NCI-H2081 treated with DMSO at 0.1 percent for 48 hours (cell line): ENCODE measurements at regions not wholly inside any gene's neighbourhood (a gene's known extent, or its start where the extent isn't known, plus 50 kb on each side); places are given as distances from the start of the nearest gene placed in this dataset.

Experiments
- DNase-seq: peaks from one replicate; lab custom pipeline; 2025; lab: John Stamatoyannopoulos, UW

GRCh38 chr16:6377956-6378355 lies 954.7 kb upstream of the RBFOX1 start:
- no peak for DNase-seq

GRCh38 chr16:6375465-6376075 lies 957.1 kb upstream of the RBFOX1 start:
- DNase-seq: no peak

DNA sequence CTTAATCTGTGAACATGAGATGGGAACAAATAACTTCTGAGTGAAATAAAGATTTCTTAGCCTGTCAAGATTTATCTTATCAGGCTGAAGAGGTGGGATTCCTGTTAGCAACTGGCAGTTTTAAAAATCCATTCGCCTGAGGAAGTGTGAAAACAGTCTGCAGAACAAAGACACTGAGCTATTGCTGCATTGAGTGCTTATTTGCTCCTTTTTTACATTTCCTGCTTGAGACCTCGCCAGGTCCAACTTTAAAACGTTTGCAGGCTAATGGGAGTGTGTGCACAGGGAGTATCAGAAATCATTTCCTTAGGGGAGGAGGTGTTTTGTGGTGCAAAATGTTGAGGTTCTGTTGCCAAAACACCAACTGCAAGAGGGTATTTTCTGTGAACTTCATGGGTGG lies 957.8 kb upstream of the RBFOX1 start:
- DNase-seq: no peak

GRCh38 chr16:6364846-6365245 lies 967.8 kb upstream of the RBFOX1 start:
- DNase-seq: no peak

GRCh38 chr16:6363896-6364607 lies 968.6 kb upstream of the RBFOX1 start:
- DNase-seq: no peak

DNA sequence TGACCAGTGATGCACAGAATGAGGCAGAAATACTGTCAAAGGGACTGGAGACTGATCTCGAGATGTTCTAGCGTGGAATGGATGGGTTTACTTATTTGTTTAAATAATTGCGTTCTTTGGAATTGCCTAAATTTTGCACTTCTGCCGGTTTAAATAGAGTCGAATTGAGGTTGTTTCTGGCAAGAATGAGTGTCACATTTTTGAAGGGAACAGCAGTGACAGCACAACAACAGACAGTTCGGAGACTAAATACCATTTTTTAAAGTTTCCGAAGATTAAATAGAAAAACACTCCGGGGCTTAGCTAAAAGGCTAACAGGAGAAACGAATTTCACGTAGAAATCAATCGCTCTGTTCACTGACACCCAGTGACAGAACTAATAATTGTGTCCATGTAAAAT lies 969.2 kb upstream of the RBFOX1 start:
- no peak for DNase-seq

- DNase-seq: peak; percentile 3
Observed at GRCh38 chr16:6362321-6362720, 970.3 kb upstream of the RBFOX1 start.

- DNase-seq: no peak
Observed at GRCh38 chr16:6360641-6361040, 972.0 kb upstream of the RBFOX1 start.

DNA sequence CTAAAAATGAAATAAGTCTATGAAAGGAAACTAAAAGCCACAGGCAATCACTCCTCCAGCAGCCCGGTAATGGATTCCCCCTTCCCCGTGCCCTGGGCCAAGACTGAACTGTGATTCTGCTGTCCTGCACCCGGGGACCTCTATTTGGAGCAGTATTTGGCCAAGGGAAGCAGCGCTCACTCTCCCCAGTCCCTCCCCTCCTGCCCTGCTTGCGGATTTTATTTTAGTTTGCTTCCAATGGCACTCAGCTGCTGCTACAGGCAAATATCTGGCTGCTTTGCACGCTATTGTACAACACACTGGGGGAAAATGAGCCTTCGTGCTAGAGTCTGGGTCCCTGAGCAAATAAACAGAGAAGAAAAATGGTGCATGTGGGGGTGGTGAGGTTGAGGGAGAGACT lies 975.7 kb upstream of the RBFOX1 start:
- no peak for DNase-seq

GRCh38 chr16:6349725-6350124 lies 982.9 kb upstream of the RBFOX1 start:
- DNase-seq: no peak

DNA sequence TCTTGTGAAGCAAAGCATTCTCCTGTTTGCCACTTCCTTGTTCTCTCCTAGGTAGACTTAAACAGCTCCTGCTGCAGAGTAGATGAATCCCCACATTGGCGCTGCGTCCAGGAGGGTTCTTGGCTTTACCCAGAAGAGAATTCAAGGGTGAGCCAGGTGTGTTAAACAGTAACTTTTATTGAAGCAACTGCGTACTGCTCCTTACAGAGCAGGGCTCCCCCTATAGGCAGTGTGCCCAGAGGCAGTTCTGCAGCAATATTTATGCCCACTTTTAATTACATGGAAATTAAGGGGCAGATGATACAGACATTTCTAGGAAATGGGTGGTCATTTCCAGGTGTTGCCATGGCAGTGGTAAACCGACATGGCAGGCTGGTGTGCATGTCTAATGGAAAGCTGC lies 987.6 kb upstream of the RBFOX1 start:
- no peak for DNase-seq

GRCh38 chr16:6343157-6343556 lies 989.5 kb upstream of the RBFOX1 start:
- no peak for DNase-seq

DNA sequence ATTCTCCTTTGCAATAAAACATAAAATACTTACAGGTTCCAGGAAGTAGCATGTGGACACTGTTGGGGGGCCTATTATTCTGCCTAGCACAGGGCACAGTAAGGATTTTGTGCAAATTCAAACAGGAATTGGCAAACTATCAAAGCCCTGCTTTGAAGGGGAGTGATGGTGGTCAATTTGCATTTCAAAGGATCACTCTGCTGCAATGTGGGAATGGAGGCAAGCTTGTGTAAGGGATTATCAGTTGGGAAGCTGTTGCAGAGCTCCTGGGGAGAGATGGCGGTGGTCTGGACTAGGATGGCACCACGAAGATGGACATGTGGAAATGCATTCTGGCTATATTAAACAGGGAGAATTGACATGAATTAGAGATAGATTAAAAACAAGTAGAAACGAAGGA lies 990.7 kb upstream of the RBFOX1 start:
- no peak for DNase-seq

DNA sequence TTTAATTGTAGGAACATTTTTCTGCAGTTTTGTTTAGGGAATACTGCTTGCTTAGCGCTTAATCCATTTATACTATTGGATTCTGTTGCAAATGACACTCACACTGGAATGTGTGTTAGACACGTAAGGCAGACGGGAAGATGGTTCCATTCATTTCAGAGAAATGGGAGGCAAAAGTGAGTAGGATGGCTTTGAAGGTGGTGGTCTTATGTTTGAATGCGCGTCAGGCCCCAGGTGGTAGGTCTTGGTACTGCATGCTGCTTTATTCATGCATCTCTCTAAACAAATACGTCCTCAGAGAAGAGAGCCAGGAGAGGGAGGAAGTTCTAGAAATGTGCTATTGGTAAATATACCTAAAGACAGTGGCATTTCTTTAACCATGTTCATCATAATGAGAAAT lies 997.6 kb upstream of the RBFOX1 start:
- no peak for DNase-seq

- DNase-seq: no peak
Observed at GRCh38 chr16:6331770-6332169, 1000.9 kb upstream of the RBFOX1 start.

GRCh38 chr16:6317934-6318333 lies 1014.7 kb upstream of the RBFOX1 start:
- DNase-seq: no peak

DNA sequence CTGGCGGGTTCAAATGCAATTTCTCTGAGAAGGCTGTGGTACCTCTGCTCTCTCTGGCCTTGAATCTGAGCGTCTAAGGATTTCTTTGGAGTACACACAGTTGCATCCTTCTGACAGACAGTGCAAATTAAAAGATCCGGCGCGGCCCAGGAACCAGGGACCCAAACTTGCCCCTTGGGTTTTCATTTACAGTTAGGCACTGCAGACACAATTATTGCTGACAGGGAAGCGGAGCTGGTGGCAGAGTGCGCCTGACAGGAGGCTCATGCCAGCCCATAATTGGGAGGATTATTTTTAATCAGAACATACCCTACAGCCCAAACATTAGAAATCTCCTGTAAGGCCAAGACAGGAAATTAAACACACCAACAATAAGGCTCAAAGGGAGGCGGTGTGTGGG lies 1023.4 kb upstream of the RBFOX1 start:
- no peak for DNase-seq

GRCh38 chr16:6308176-6308575 lies 1024.5 kb upstream of the RBFOX1 start:
- DNase-seq: no peak

GRCh38 chr16:6300523-6300922 lies 1032.1 kb upstream of the RBFOX1 start:
- no peak for DNase-seq

DNA sequence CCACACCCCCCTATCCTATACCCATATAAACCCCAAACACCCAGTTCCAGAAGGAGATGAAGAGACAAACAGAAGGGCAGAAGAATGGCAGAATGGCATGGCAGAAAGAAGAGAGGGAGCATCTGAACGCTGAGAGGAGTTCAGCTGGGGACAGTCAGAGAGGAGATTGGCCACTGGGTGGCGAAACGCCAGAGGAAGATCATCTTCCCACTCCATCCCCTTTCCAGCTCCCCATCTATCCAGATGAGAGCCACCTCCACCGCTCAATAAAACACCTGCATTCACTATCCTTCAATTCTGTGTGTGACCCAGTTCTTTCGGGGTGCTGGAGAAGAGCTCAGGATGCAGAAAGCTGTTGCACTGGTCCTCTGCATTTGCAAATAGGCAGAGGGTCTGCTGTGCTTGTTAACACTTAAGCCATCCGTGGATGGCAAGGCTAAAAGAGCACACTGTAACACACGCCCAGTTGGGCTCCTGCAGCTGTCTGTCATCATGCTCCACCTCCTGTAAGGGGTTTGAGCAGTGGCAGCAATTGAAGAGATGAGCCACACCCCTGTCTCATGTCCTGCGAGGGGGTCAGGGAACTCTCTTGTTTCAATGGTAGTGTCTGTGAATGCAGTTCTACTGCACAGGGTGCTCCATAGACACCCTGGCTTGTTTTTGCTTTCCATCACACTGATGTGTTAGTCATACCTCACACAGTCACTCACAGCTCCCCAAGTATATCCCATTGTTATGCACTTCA lies 1034.8 kb upstream of the RBFOX1 start:
- DNase-seq: no peak

GRCh38 chr16:6286176-6286575 lies 1046.5 kb upstream of the RBFOX1 start:
- DNase-seq: no peak

DNA sequence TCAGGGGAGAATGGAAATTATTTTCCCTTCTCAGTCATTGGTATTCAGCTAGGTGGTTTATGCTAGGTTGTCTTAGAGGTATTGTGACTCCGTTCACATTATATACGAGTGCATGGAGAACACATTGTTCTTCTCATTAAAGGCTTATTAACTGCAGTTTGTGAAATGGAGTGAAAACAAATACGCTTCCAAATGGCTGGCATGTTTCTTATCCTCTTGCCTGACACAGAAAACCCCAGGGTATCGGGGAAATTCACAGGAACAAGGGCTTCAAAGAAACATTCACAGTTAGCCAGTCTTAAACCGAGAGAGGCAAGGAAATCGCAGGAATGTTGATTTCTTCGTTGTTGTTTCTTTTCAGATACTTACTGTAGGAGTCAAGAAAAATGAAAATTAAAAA lies 1047.9 kb upstream of the RBFOX1 start:
- DNase-seq: no peak

- no peak for DNase-seq
Observed at GRCh38 chr16:6281994-6282393, 1050.7 kb upstream of the RBFOX1 start.
